WERI-Rb-1 (cell line): ENCODE measurements at regions not wholly inside any gene's neighbourhood (a gene's known extent, or its start where the extent isn't known, plus 50 kb on each side); places are given as distances from the start of the nearest gene placed in this dataset.

Source experiments
- DNase-seq: peaks from one replicate; pipeline ENCODE4 v3.0.0-alpha.2; 2020
- H3K27ac ChIP-seq: fragments of 250-450 bp; sonication (Bioruptor Pico); 2 replicates; pipeline ENCODE4 v1.5.1; 2020; ENCODE audit warnings: mild to moderate bottlenecking, moderate library complexity
- H3K27me3 ChIP-seq: fragments of 250-450 bp; sonication (Bioruptor Pico); 2 replicates; pipeline ENCODE4 v1.5.1; 2021; ENCODE audit warnings: mild to moderate bottlenecking, low read depth, moderate library complexity; ENCODE audit not compliant: insufficient read depth, severe bottlenecking
- H3K36me3 ChIP-seq: fragments of 250-450 bp; sonication (Bioruptor Pico); 2 replicates; pipeline ENCODE4 v1.5.1; 2020; ENCODE audit warnings: mild to moderate bottlenecking, moderate library complexity
- H3K4me3 ChIP-seq: 2 replicates; pipeline ENCODE4 v1.5.1; 2011; ENCODE audit warnings: low read depth, mild to moderate bottlenecking, control low read depth, low read length
- H3K9me3 ChIP-seq: fragments of 250-450 bp; sonication (Bioruptor Pico); 2 replicates; pipeline ENCODE4 v1.5.1; 2021; ENCODE audit warnings: mild to moderate bottlenecking, moderate library complexity; ENCODE audit not compliant: severe bottlenecking
- TF ChIP-seq, protein P1 (sequence below): IDR thresholded peaks from 2 replicates; pipeline ENCODE4 v1.5.1; 2011; ENCODE audit warnings: low read depth, mild to moderate bottlenecking, control low read depth, inconsistent platforms, low read length

GRCh38 chr22:48600171-48600570 lies 1227.5 kb downstream of the BRD1 start:
- no peak for DNase-seq
- no peaks in the 10 kb centered on the region for H3K9me3 ChIP-seq
- no peaks in the 10 kb centered on the region for H3K27me3 ChIP-seq
- H3K27ac ChIP-seq: no peak overlapping the region
- no peaks in the 10 kb centered on the region for H3K36me3 ChIP-seq
- no peak overlapping the region for H3K4me3 ChIP-seq
- TF ChIP-seq, protein P1, sequence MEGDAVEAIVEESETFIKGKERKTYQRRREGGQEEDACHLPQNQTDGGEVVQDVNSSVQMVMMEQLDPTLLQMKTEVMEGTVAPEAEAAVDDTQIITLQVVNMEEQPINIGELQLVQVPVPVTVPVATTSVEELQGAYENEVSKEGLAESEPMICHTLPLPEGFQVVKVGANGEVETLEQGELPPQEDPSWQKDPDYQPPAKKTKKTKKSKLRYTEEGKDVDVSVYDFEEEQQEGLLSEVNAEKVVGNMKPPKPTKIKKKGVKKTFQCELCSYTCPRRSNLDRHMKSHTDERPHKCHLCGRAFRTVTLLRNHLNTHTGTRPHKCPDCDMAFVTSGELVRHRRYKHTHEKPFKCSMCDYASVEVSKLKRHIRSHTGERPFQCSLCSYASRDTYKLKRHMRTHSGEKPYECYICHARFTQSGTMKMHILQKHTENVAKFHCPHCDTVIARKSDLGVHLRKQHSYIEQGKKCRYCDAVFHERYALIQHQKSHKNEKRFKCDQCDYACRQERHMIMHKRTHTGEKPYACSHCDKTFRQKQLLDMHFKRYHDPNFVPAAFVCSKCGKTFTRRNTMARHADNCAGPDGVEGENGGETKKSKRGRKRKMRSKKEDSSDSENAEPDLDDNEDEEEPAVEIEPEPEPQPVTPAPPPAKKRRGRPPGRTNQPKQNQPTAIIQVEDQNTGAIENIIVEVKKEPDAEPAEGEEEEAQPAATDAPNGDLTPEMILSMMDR: no peak

- no peak overlapping the region for H3K27ac ChIP-seq
- no peaks in the 10 kb centered on the region for H3K27me3 ChIP-seq
- TF ChIP-seq, protein P1: no peak
- DNase-seq: no peak
- H3K4me3 ChIP-seq: no peak overlapping the region
- H3K36me3 ChIP-seq: no peaks in the 10 kb centered on the region
- no peaks in the 10 kb centered on the region for H3K9me3 ChIP-seq
These were observed 1228.3 kb downstream of the BRD1 start for GRCh38 chr22:48599346-48599745.

GRCh38 chr22:48596111-48596850 lies 1231.4 kb downstream of the BRD1 start:
- Histone ChIP-seq H3K27me3 (no peaks in the 10 kb centered on the region), H3K36me3 (no peaks in the 10 kb centered on the region), H3K9me3 (no peaks in the 10 kb centered on the region), H3K27ac (peak overlapping the region; percentile 40), H3K4me3 (no peak overlapping the region)
- peak; percentile 35 for DNase-seq
- TF ChIP-seq, protein P1: no peak

DNA sequence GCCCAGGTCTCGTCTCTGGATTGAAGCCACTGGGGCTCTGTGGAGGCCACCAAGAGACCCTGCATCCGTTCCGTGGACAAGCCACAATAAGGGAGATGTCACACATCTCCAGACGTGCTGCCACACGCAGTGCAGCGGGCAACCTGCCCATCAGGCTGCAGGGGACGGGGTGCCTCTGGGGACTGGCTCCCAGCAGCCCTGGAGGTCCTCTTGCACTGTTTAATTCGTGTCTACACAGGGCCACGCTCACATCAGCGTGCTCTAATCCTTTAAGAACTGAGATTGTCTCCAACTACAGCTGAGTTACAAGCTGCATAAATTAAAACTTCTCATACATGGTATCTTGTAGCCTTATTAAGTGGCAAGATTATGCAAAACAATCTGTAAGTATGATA lies 1232.2 kb downstream of the BRD1 start:
- no peak overlapping the region for H3K27ac ChIP-seq
- TF ChIP-seq, protein P1: no peak
- no peaks in the 10 kb centered on the region for H3K36me3 ChIP-seq
- DNase-seq: peak; percentile 33
- H3K4me3 ChIP-seq: no peak overlapping the region
- H3K9me3 ChIP-seq: no peaks in the 10 kb centered on the region
- H3K27me3 ChIP-seq: no peaks in the 10 kb centered on the region

- H3K4me3 ChIP-seq: no peak overlapping the region
- TF ChIP-seq, protein P1: no peak
- H3K9me3 ChIP-seq: no peaks in the 10 kb centered on the region
- H3K36me3 ChIP-seq: no peaks in the 10 kb centered on the region
- DNase-seq: no peak
- H3K27ac ChIP-seq: no peak overlapping the region
- H3K27me3 ChIP-seq: no peaks in the 10 kb centered on the region
These were observed 1232.7 kb downstream of the BRD1 start for GRCh38 chr22:48594757-48595510.
